IMR-90 (cell line): ENCODE measurements at regions not wholly inside any gene's neighbourhood (a gene's known extent, or its start where the extent isn't known, plus 50 kb on each side); places are given as distances from the start of the nearest gene placed in this dataset.

Experiments used
- ATAC-seq: fragments of 200-7000 bp; cut with Tn5 transposase; 2 replicates; pipeline ENCODE4 v1.9.1; 2020; ENCODE audit warnings: low read depth, mild to moderate bottlenecking, moderate library complexity
- BruUV-seq: library from RNA; stranded (reverse); fragments of 400-500 nt; replicated peaks from 2 replicates; lab custom pipeline; 2021; lab: Mats Ljungman, UMichigan
- CTCF ChIA-PET: fragments of 300-600 bp; formaldehyde crosslinking; extraction: SDS; loops from one replicate; lab custom pipeline; 2021; ENCODE audit warnings: antibody characterized with exemption; lab: Yijun Ruan, JAX
- POLR2A ChIA-PET: fragments of 300-600 bp; sonication (Branson Sonifier 250); formaldehyde crosslinking; loops from one replicate; lab custom pipeline; 2022; ENCODE audit warnings: antibody characterized with exemption; ENCODE audit not compliant: unreplicated experiment; lab: Charles Lee
- DNase-seq: peaks from one replicate; pipeline ENCODE4 v3.0.0; 2013
- H2AFZ ChIP-seq: replicated peaks from 2 replicates; pipeline ENCODE3; 2013; ENCODE audit warnings: low read length, mild to moderate bottlenecking; ENCODE audit not compliant: poor library complexity
- H2AK5ac ChIP-seq: 2 replicates; pipeline ENCODE4 v1.6.1; 2013; ENCODE audit warnings: low read depth, low read length, inconsistent platforms
- H2AK9ac ChIP-seq: replicated peaks from 2 replicates; pipeline ENCODE3; 2013; ENCODE audit warnings: mild to moderate bottlenecking, low read depth, low read length, moderate library complexity; ENCODE audit not compliant: poor library complexity
- H2BK120ac ChIP-seq: 2 replicates; pipeline ENCODE4 v1.6.1; 2013; ENCODE audit warnings: low read depth, low read length, inconsistent platforms
- H2BK15ac ChIP-seq: 3 replicates; pipeline ENCODE4 v1.6.1; 2013; ENCODE audit warnings: low read depth, low read length, inconsistent platforms
- H2BK20ac ChIP-seq: 2 replicates; pipeline ENCODE4 v1.6.1; 2013; ENCODE audit warnings: low read depth, mild to moderate bottlenecking, inconsistent platforms, low read length, moderate library complexity
- H2BK5ac ChIP-seq: 2 replicates; pipeline ENCODE4 v1.6.1; 2013; ENCODE audit warnings: mild to moderate bottlenecking, low read depth, low read length, inconsistent platforms; ENCODE audit not compliant: poor library complexity, severe bottlenecking
- H3K14ac ChIP-seq: replicated peaks from 2 replicates; pipeline ENCODE4 v1.6.1; 2013; ENCODE audit warnings: low read depth, low read length, inconsistent platforms
- H3K18ac ChIP-seq: 2 replicates; pipeline ENCODE4 v1.6.1; 2013; ENCODE audit warnings: low read depth, low read length, control low read depth
- H3K23ac ChIP-seq: 2 replicates; pipeline ENCODE4 v1.6.1; 2013; ENCODE audit warnings: low read depth, low read length, inconsistent platforms
- H3K27ac ChIP-seq: 2 replicates; pipeline ENCODE4 v1.5.1; 2013; ENCODE audit warnings: mild to moderate bottlenecking, control low read depth, low read length; ENCODE audit not compliant: insufficient read depth
- H3K27me3 ChIP-seq: 2 replicates; pipeline ENCODE4 v1.6.1; 2013; ENCODE audit warnings: low read length; ENCODE audit not compliant: control insufficient read depth, insufficient read depth
- H3K36me3 ChIP-seq: 2 replicates; pipeline ENCODE4 v1.6.1; 2013; ENCODE audit warnings: low read length, mixed read lengths; ENCODE audit not compliant: control insufficient read depth, insufficient read depth
- H3K4ac ChIP-seq: 2 replicates; pipeline ENCODE4 v1.6.1; 2013; ENCODE audit warnings: low read depth, low read length, inconsistent platforms
- H3K4me1 ChIP-seq: 2 replicates; pipeline ENCODE4 v1.6.1; 2013; ENCODE audit warnings: low read length, mixed read lengths; ENCODE audit not compliant: control insufficient read depth, insufficient read depth
- H3K4me2 ChIP-seq: 2 replicates; pipeline ENCODE4 v1.6.1; 2013; ENCODE audit warnings: low read depth, mild to moderate bottlenecking, control low read depth, low read length, moderate library complexity
- H3K4me3 ChIP-seq: 2 replicates; pipeline ENCODE4 v1.5.1; 2013; ENCODE audit warnings: low read depth, mild to moderate bottlenecking, control low read depth, low read length, moderate library complexity; ENCODE audit not compliant: insufficient read depth
- H3K56ac ChIP-seq: 2 replicates; pipeline ENCODE4 v1.6.1; 2013; ENCODE audit warnings: low read length, inconsistent platforms; ENCODE audit not compliant: insufficient read depth; ENCODE audit errors: extremely low read depth
- H3K79me1 ChIP-seq, 2 experiments: 2 replicates each; pipeline ENCODE4 v1.6.1; 2013; ENCODE audit warnings: low read length in 2 of 2, inconsistent platforms in 1 of 2, low read depth in 1 of 2
- H3K9ac ChIP-seq: 2 replicates; pipeline ENCODE4 v1.6.1; 2013; ENCODE audit warnings: low read depth, low read length, control low read depth
- H3K9me1 ChIP-seq: 2 replicates; pipeline ENCODE4 v1.6.1; 2013; ENCODE audit warnings: low read length, inconsistent platforms; ENCODE audit not compliant: insufficient read depth
- H3K9me3 ChIP-seq: 2 replicates; pipeline ENCODE4 v1.6.1; 2013; ENCODE audit warnings: low read length; ENCODE audit not compliant: control insufficient read depth, insufficient read depth
- H4K20me1 ChIP-seq: 2 replicates; pipeline ENCODE4 v1.6.1; 2013; ENCODE audit warnings: low read length, inconsistent platforms; ENCODE audit not compliant: insufficient read depth
- H4K5ac ChIP-seq: 2 replicates; pipeline ENCODE4 v1.6.1; 2013; ENCODE audit warnings: mild to moderate bottlenecking, low read depth, low read length, control low read depth
- H4K8ac ChIP-seq, 2 experiments: 2 replicates each; pipeline ENCODE4 v1.6.1; 2013; ENCODE audit warnings: low read depth in 2 of 2, low read length in 2 of 2, control low read depth in 1 of 2, inconsistent platforms in 1 of 2
- H4K91ac ChIP-seq: 2 replicates; pipeline ENCODE4 v1.6.1; 2013; ENCODE audit warnings: low read depth, low read length, inconsistent platforms; ENCODE audit not compliant: insufficient read depth
- BHLHE40 ChIP-seq: fragments of 150-350 bp; IDR thresholded peaks from 2 replicates; pipeline ENCODE4 v1.6.1; 2016; ENCODE audit warnings: mild to moderate bottlenecking, low read depth, low read length
- CEBPB ChIP-seq: IDR thresholded peaks from 2 replicates; pipeline ENCODE4 v1.6.1; 2012; ENCODE audit warnings: low read depth, low read length, improper control_type of control experiment
- CHD1 ChIP-seq: IDR thresholded peaks from 2 replicates; pipeline ENCODE4 v1.6.1; 2012; ENCODE audit warnings: low read depth, low read length, improper control_type of control experiment
- FOS ChIP-seq: fragments of 150-350 bp; IDR thresholded peaks from 2 replicates; pipeline ENCODE4 v1.6.1; 2016; ENCODE audit warnings: low read depth, low read length
- MAFK ChIP-seq: IDR thresholded peaks from 2 replicates; pipeline ENCODE4 v1.6.1; 2012; ENCODE audit warnings: low read depth, low read length, improper control_type of control experiment
- MAZ ChIP-seq: IDR thresholded peaks from 2 replicates; pipeline ENCODE4 v1.6.1; 2012; ENCODE audit warnings: low read depth, mild to moderate bottlenecking, low read length, improper control_type of control experiment, moderate library complexity, borderline replicate concordance
- MXI1 ChIP-seq: IDR thresholded peaks from 2 replicates; pipeline ENCODE4 v1.6.1; 2012; ENCODE audit warnings: low read depth, mild to moderate bottlenecking, low read length, moderate library complexity, borderline replicate concordance
- NFE2L2 ChIP-seq: fragments of 150-350 bp; IDR thresholded peaks from 2 replicates; pipeline ENCODE4 v1.6.1; 2016; ENCODE audit warnings: low read depth, mild to moderate bottlenecking, low read length
- POLR2A ChIP-seq: IDR thresholded peaks from 2 replicates; pipeline ENCODE4 v1.6.1; 2012; ENCODE audit warnings: mild to moderate bottlenecking, low read depth, low read length
- RAD21 ChIP-seq: IDR thresholded peaks from 2 replicates; pipeline ENCODE4 v1.6.1; 2012; ENCODE audit warnings: low read length, improper control_type of control experiment
- RCOR1 ChIP-seq: IDR thresholded peaks from 2 replicates; pipeline ENCODE4 v1.6.1; 2012; ENCODE audit warnings: mild to moderate bottlenecking, low read length, improper control_type of control experiment; ENCODE audit not compliant: insufficient replicate concordance
- RFX5 ChIP-seq: IDR thresholded peaks from 2 replicates; pipeline ENCODE4 v1.8.0; 2012; ENCODE audit warnings: low read depth, mild to moderate bottlenecking, low read length, moderate library complexity
- SMC3 ChIP-seq: fragments of 150-350 bp; IDR thresholded peaks from 2 replicates; pipeline ENCODE4 v1.6.1; 2016; ENCODE audit warnings: low read depth, mild to moderate bottlenecking, antibody characterized with exemption, low read length, moderate library complexity
- WGBS, 2 experiments: methylation state at CpG; one replicate each; pipeline versions ENCODE4 v1.1.5 to v1.1.7; 2013; ENCODE audit warnings: missing lambda C conversion rate in 2 of 2; ENCODE audit not compliant: insufficient read length in 1 of 2; ENCODE audit errors: extremely low coverage in 2 of 2; 5-methylcytosine and 5-hydroxymethylcytosine counted together
- dilution Hi-C: fragments of 300-500 bp; cut with HindIII; formaldehyde crosslinking; loops from one replicate; pipeline ENCODE4 v1.14.3; 2018; ENCODE audit warnings: low sequenced_read_pairs; ENCODE audit not compliant: unreplicated experiment
- in situ Hi-C: fragments of 300-500 bp; cut with MboI; formaldehyde crosslinking; loops from 3 replicates; pipeline ENCODE4 v1.14.3; 2019; ENCODE audit warnings: low sequenced_read_pairs, inconsistent platforms, mixed read lengths
- intact Hi-C: fragments of 100-400 bp; cut with micrococcal nuclease; formaldehyde crosslinking; loops from 2 replicates; pipeline ENCODE4 v1.10.0; 2022
- TF ChIP-seq, protein P1 (sequence below): fragments of 150-350 bp; IDR thresholded peaks from 2 replicates; pipeline ENCODE4 v1.6.1; 2016; ENCODE audit warnings: low read depth, mild to moderate bottlenecking, low read length, moderate library complexity, borderline replicate concordance
- TF ChIP-seq, protein P2 (sequence below): fragments of 150-350 bp; IDR thresholded peaks from 2 replicates; pipeline ENCODE4 v1.6.1; 2017; ENCODE audit warnings: mild to moderate bottlenecking, antibody characterized with exemption, low read length, low read depth
- TF ChIP-seq, protein P3 (sequence below): conservative IDR thresholded peaks from 2 replicates; pipeline ENCODE4 v1.5.1; 2012; ENCODE audit warnings: mild to moderate bottlenecking, low read depth, low read length, improper control_type of control experiment

DNA sequence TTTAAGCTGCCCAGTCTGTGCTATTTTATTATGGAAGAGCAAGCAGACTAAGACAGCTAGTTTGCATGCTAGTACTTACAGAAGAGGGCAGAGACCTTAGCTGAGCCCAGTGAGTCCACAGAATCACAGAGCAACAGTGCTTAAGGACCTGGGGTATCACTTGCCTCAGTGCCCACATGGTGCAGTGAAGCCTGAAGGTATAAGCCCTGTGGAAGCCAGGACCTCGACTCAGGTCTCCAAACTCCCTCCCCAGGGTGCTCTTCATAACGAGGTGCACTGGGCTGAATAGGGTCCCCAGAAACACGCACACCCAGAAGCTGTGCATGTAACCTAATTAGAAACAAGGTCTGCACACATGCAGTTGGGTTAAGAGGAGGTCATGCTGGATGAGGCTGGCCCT, 718.1 kb downstream of the GALR1 start:
- Histone ChIP-seq H3K9me1 (no peaks in the 10 kb centered on the region), H3K27me3 (no peaks in the 10 kb centered on the region), H4K8ac (no peak overlapping the region), H3K4ac (no peak overlapping the region), H3K36me3 (no peaks in the 10 kb centered on the region), H3K4me2 (no peak overlapping the region), H3K79me1 (no peaks in the 10 kb centered on the region), H3K18ac (no peak overlapping the region), H3K27ac (no peak overlapping the region), H2BK15ac (no peak overlapping the region), H3K4me3 (no peak overlapping the region), H3K9ac (no peak overlapping the region), H2BK120ac (no peak overlapping the region), H3K56ac (no peak overlapping the region), H3K14ac (no peak overlapping the region), H2AK5ac (no peak overlapping the region), H2BK5ac (no peak overlapping the region), H2AFZ (no peak overlapping the region), H2BK20ac (no peak overlapping the region), H4K20me1 (no peaks in the 10 kb centered on the region), H3K9me3 (peaks cover 27% of the 10 kb centered on the region), H4K5ac (no peak overlapping the region), H2AK9ac (no peak overlapping the region), H4K91ac (no peak overlapping the region), H3K23ac (no peak overlapping the region), H3K4me1 (no peaks in the 10 kb centered on the region)
- ATAC-seq (no peak), DNase-seq (no peak)
- in situ Hi-C loops, result no loop called here
- ChIA-PET CTCF (no interaction called here), POLR2A (no interaction called here)
- TF ChIP-seq RAD21 (no peak), MAZ (no peak), CHD1 (no peak), NFE2L2 (no peak), SMC3 (no peak), MXI1 (no peak), BHLHE40 (no peak), RCOR1 (no peak), POLR2A (no peak), RFX5 (no peak), FOS (no peak), MAFK (no peak), CEBPB (no peak)
- TF ChIP-seq, protein P1, sequence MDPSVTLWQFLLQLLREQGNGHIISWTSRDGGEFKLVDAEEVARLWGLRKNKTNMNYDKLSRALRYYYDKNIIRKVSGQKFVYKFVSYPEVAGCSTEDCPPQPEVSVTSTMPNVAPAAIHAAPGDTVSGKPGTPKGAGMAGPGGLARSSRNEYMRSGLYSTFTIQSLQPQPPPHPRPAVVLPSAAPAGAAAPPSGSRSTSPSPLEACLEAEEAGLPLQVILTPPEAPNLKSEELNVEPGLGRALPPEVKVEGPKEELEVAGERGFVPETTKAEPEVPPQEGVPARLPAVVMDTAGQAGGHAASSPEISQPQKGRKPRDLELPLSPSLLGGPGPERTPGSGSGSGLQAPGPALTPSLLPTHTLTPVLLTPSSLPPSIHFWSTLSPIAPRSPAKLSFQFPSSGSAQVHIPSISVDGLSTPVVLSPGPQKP, result no peak
- TF ChIP-seq, protein P2, sequence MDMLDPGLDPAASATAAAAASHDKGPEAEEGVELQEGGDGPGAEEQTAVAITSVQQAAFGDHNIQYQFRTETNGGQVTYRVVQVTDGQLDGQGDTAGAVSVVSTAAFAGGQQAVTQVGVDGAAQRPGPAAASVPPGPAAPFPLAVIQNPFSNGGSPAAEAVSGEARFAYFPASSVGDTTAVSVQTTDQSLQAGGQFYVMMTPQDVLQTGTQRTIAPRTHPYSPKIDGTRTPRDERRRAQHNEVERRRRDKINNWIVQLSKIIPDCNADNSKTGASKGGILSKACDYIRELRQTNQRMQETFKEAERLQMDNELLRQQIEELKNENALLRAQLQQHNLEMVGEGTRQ, result no peak
- TF ChIP-seq, protein P3, sequence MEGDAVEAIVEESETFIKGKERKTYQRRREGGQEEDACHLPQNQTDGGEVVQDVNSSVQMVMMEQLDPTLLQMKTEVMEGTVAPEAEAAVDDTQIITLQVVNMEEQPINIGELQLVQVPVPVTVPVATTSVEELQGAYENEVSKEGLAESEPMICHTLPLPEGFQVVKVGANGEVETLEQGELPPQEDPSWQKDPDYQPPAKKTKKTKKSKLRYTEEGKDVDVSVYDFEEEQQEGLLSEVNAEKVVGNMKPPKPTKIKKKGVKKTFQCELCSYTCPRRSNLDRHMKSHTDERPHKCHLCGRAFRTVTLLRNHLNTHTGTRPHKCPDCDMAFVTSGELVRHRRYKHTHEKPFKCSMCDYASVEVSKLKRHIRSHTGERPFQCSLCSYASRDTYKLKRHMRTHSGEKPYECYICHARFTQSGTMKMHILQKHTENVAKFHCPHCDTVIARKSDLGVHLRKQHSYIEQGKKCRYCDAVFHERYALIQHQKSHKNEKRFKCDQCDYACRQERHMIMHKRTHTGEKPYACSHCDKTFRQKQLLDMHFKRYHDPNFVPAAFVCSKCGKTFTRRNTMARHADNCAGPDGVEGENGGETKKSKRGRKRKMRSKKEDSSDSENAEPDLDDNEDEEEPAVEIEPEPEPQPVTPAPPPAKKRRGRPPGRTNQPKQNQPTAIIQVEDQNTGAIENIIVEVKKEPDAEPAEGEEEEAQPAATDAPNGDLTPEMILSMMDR, result no peak
- no CpG with 5 or more reads among the region's 3 CpGs for WGBS, 2 experiments
- dilution Hi-C loops, result no loop called here
- intact Hi-C loops, result no loop called here
- BruUV-seq, result no TSS peak
